ENCODE measurements at regions not wholly inside any gene's neighbourhood (a gene's known extent, or its start where the extent isn't known, plus 50 kb on each side); places are given as distances from the start of the nearest gene placed in this dataset.

- H3K4me3 Mint-ChIP-seq (ENCODE audit: unreplicated experiment) = no peak overlapping the region
- no peaks in the 10 kb centered on the region for H3K36me3 Mint-ChIP-seq (ENCODE audit: low read depth, unreplicated experiment)
- no peak for DNase-seq (ENCODE audit: low spot score)
- no peak overlapping the region for H3K27ac Mint-ChIP-seq (ENCODE audit: unreplicated experiment)
- H3K4me1 Mint-ChIP-seq (ENCODE audit: unreplicated experiment) = peaks cover 15% of the 10 kb centered on the region
- H3K27me3 Mint-ChIP-seq (ENCODE audit: unreplicated experiment) = peaks cover 4% of the 10 kb centered on the region
- TF ChIP-seq, protein P1, sequence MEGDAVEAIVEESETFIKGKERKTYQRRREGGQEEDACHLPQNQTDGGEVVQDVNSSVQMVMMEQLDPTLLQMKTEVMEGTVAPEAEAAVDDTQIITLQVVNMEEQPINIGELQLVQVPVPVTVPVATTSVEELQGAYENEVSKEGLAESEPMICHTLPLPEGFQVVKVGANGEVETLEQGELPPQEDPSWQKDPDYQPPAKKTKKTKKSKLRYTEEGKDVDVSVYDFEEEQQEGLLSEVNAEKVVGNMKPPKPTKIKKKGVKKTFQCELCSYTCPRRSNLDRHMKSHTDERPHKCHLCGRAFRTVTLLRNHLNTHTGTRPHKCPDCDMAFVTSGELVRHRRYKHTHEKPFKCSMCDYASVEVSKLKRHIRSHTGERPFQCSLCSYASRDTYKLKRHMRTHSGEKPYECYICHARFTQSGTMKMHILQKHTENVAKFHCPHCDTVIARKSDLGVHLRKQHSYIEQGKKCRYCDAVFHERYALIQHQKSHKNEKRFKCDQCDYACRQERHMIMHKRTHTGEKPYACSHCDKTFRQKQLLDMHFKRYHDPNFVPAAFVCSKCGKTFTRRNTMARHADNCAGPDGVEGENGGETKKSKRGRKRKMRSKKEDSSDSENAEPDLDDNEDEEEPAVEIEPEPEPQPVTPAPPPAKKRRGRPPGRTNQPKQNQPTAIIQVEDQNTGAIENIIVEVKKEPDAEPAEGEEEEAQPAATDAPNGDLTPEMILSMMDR (IDR thresholded peaks at IDR 0.05; ENCODE audit: unreplicated experiment) = no peak
- H3K9me3 Mint-ChIP-seq (ENCODE audit: unreplicated experiment) = no peaks in the 10 kb centered on the region
Measured at GRCh38 chr1:234755449-234755863, 145.5 kb upstream of the IRF2BP2 start.

- H3K27me3 Mint-ChIP-seq (ENCODE audit: unreplicated experiment) = peaks cover 4% of the 10 kb centered on the region
- peaks cover 13% of the 10 kb centered on the region for H3K4me1 Mint-ChIP-seq (ENCODE audit: unreplicated experiment)
- H3K4me3 Mint-ChIP-seq (ENCODE audit: unreplicated experiment) = no peak overlapping the region
- H3K9me3 Mint-ChIP-seq (ENCODE audit: unreplicated experiment) = no peaks in the 10 kb centered on the region
- no peak overlapping the region for H3K27ac Mint-ChIP-seq (ENCODE audit: unreplicated experiment)
- DNase-seq (ENCODE audit: low spot score) = no peak
- TF ChIP-seq, protein P1 (IDR thresholded peaks at IDR 0.05; ENCODE audit: unreplicated experiment) = no peak
- H3K36me3 Mint-ChIP-seq (ENCODE audit: low read depth, unreplicated experiment) = no peaks in the 10 kb centered on the region
Measured at GRCh38 chr1:234753979-234754378, 144.0 kb upstream of the IRF2BP2 start.

DNA sequence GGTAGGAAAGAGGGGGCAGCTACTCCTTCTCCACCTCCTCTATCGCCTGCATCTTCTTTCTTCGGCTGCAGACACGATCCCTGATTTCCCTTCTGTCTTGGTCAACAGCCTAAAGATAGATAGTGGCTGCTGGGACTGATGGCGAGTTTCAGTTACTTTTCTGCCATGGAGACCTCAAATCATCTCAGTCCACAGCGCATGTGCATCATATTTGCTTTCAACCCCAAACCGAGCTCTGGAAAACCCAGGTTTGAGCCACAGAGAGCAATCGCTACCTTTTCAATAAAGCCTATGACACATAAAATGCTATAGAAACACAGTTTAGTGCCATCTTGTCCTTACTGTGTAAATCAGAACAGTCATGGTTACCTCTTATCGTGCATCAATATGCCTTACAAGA lies 142.9 kb upstream of the IRF2BP2 start:
- DNase-seq (ENCODE audit: low spot score) = no peak
- peaks cover 19% of the 10 kb centered on the region for H3K4me1 Mint-ChIP-seq (ENCODE audit: unreplicated experiment)
- H3K4me3 Mint-ChIP-seq (ENCODE audit: unreplicated experiment) = no peak overlapping the region
- H3K27ac Mint-ChIP-seq (ENCODE audit: unreplicated experiment) = no peak overlapping the region
- TF ChIP-seq, protein P1 (IDR thresholded peaks at IDR 0.05; ENCODE audit: unreplicated experiment) = no peak
- no peaks in the 10 kb centered on the region for H3K36me3 Mint-ChIP-seq (ENCODE audit: low read depth, unreplicated experiment)
- H3K27me3 Mint-ChIP-seq (ENCODE audit: unreplicated experiment) = peaks cover 7% of the 10 kb centered on the region
- no peaks in the 10 kb centered on the region for H3K9me3 Mint-ChIP-seq (ENCODE audit: unreplicated experiment)

DNA sequence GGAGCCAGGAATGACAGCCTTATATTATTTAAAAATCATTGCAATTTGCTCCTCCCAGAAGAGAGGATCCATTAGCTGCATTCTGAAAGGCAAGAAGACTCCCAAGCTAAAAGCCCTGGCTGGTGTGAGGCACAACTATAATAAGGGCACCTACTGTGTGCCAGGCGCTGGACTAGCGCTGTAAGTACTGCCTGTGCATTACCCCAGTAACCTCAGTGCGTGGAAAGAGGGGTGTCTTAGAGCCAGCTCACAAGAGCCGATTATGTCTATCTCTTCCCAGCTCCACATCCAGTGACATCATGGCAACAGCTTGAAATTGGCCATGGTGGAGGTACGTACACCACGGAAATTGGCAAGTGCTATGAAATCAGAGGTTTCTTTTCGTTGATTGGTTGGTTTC lies 141.7 kb upstream of the IRF2BP2 start:
- no peak overlapping the region for H3K4me3 Mint-ChIP-seq (ENCODE audit: unreplicated experiment)
- peaks cover 6% of the 10 kb centered on the region for H3K27me3 Mint-ChIP-seq (ENCODE audit: unreplicated experiment)
- no peaks in the 10 kb centered on the region for H3K36me3 Mint-ChIP-seq (ENCODE audit: low read depth, unreplicated experiment)
- no peaks in the 10 kb centered on the region for H3K9me3 Mint-ChIP-seq (ENCODE audit: unreplicated experiment)
- DNase-seq (ENCODE audit: low spot score) = no peak
- peaks cover 24% of the 10 kb centered on the region for H3K4me1 Mint-ChIP-seq (ENCODE audit: unreplicated experiment)
- H3K27ac Mint-ChIP-seq (ENCODE audit: unreplicated experiment) = no peak overlapping the region
- TF ChIP-seq, protein P1 (IDR thresholded peaks at IDR 0.05; ENCODE audit: unreplicated experiment) = no peak

- TF ChIP-seq, protein P1 (IDR thresholded peaks at IDR 0.05; ENCODE audit: unreplicated experiment) = no peak
- no peak overlapping the region for H3K4me3 Mint-ChIP-seq (ENCODE audit: unreplicated experiment)
- DNase-seq (ENCODE audit: low spot score) = no peak
- H3K36me3 Mint-ChIP-seq (ENCODE audit: low read depth, unreplicated experiment) = no peaks in the 10 kb centered on the region
- H3K27ac Mint-ChIP-seq (ENCODE audit: unreplicated experiment) = peak overlapping the region; percentile 18
- peaks cover 6% of the 10 kb centered on the region for H3K27me3 Mint-ChIP-seq (ENCODE audit: unreplicated experiment)
- no peaks in the 10 kb centered on the region for H3K9me3 Mint-ChIP-seq (ENCODE audit: unreplicated experiment)
- H3K4me1 Mint-ChIP-seq (ENCODE audit: unreplicated experiment) = peaks cover 30% of the 10 kb centered on the region
Measured at GRCh38 chr1:234750922-234751627, 141.1 kb upstream of the IRF2BP2 start.
